ENCODE measurements at regions not wholly inside any gene's neighbourhood (a gene's known extent, or its start where the extent isn't known, plus 50 kb on each side); places are given as distances from the start of the nearest gene placed in this dataset.

DNA sequence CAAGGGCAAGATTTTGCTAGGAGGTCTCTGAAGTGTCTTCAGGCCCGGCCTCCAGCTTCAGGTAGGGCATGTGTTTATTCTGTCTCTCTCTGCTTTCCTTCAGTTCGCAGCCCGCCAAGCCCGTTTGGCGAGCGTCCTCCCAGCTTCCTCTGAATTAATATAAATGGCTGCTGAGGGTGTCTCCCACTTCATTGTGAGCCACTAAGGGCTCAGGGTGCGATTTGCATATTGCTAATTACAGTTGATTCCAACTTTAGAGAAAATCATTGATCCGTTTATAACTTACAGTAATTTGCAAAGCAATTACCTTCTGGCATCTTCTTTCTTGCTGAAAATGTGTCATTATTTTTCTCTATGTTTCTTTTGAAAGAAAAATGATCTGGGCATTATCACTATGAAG is 128.3 kb upstream of the SORCS3 start:
- Histone ChIP-seq H3K9ac (ENCODE audit: low read length) (no peak overlapping the region), H3K27ac (ENCODE audit: low read depth, low read length) (no peak overlapping the region), H3K4me2 (ENCODE audit: low read depth, low read length, poor library complexity, severe bottlenecking) (no peak overlapping the region), H3K9me2 (replicated peaks; ENCODE audit: insufficient read depth, low read length) (no peaks in the 10 kb centered on the region), H3K79me2 (ENCODE audit: insufficient read depth, low read length) (no peaks in the 10 kb centered on the region), H3K9me3 (ENCODE audit: insufficient read depth, low read length) (no peaks in the 10 kb centered on the region), H2AFZ (ENCODE audit: low read depth, low read length, severe bottlenecking) (no peak overlapping the region), H3K36me3 (ENCODE audit: low read length) (no peaks in the 10 kb centered on the region), H3F3A (ENCODE audit: insufficient read depth) (no peaks in the 10 kb centered on the region), H3K4me3 (ENCODE audit: insufficient read depth, low read length, poor library complexity, severe bottlenecking) (no peak overlapping the region), H4K20me1 (ENCODE audit: low read depth, low read length) (no peaks in the 10 kb centered on the region), H3K27me3 (ENCODE audit: low read length) (no peaks in the 10 kb centered on the region)
- TF ChIP-seq EZH2phosphoT487 (conservative IDR thresholded peaks at IDR 0.05; ENCODE audit: low read length) = no peak
- TF ChIP-seq, protein P1, sequence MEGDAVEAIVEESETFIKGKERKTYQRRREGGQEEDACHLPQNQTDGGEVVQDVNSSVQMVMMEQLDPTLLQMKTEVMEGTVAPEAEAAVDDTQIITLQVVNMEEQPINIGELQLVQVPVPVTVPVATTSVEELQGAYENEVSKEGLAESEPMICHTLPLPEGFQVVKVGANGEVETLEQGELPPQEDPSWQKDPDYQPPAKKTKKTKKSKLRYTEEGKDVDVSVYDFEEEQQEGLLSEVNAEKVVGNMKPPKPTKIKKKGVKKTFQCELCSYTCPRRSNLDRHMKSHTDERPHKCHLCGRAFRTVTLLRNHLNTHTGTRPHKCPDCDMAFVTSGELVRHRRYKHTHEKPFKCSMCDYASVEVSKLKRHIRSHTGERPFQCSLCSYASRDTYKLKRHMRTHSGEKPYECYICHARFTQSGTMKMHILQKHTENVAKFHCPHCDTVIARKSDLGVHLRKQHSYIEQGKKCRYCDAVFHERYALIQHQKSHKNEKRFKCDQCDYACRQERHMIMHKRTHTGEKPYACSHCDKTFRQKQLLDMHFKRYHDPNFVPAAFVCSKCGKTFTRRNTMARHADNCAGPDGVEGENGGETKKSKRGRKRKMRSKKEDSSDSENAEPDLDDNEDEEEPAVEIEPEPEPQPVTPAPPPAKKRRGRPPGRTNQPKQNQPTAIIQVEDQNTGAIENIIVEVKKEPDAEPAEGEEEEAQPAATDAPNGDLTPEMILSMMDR (IDR thresholded peaks at IDR 0.05; ENCODE audit: insufficient read depth, low read length, poor library complexity, severe bottlenecking) = no peak

- H3K27me3 ChIP-seq (ENCODE audit: low read length) = no peaks in the 10 kb centered on the region
- TF ChIP-seq EZH2phosphoT487 (conservative IDR thresholded peaks at IDR 0.05; ENCODE audit: low read length) = no peak
- TF ChIP-seq, protein P1 (IDR thresholded peaks at IDR 0.05; ENCODE audit: insufficient read depth, low read length, poor library complexity, severe bottlenecking) = no peak
- H3K9me2 ChIP-seq (replicated peaks; ENCODE audit: insufficient read depth, low read length) = no peaks in the 10 kb centered on the region
- no peak overlapping the region for H3K9ac ChIP-seq (ENCODE audit: low read length)
- no peaks in the 10 kb centered on the region for H3K9me3 ChIP-seq (ENCODE audit: insufficient read depth, low read length)
- no peaks in the 10 kb centered on the region for H3K79me2 ChIP-seq (ENCODE audit: insufficient read depth, low read length)
- H3K4me2 ChIP-seq (ENCODE audit: low read depth, low read length, poor library complexity, severe bottlenecking) = no peak overlapping the region
- H3K4me3 ChIP-seq (ENCODE audit: insufficient read depth, low read length, poor library complexity, severe bottlenecking) = no peak overlapping the region
- no peak overlapping the region for H2AFZ ChIP-seq (ENCODE audit: low read depth, low read length, severe bottlenecking)
- no peaks in the 10 kb centered on the region for H3F3A ChIP-seq (ENCODE audit: insufficient read depth)
- H3K36me3 ChIP-seq (ENCODE audit: low read length) = no peaks in the 10 kb centered on the region
- no peak overlapping the region for H3K27ac ChIP-seq (ENCODE audit: low read depth, low read length)
- H4K20me1 ChIP-seq (ENCODE audit: low read depth, low read length) = no peaks in the 10 kb centered on the region
Measured at GRCh38 chr10:104515678-104516199, 125.4 kb upstream of the SORCS3 start.

- TF ChIP-seq, protein P1 (IDR thresholded peaks at IDR 0.05; ENCODE audit: insufficient read depth, low read length, poor library complexity, severe bottlenecking) = no peak
- no peaks in the 10 kb centered on the region for H3K79me2 ChIP-seq (ENCODE audit: insufficient read depth, low read length)
- no peaks in the 10 kb centered on the region for H3K9me3 ChIP-seq (ENCODE audit: insufficient read depth, low read length)
- no peak overlapping the region for H2AFZ ChIP-seq (ENCODE audit: low read depth, low read length, severe bottlenecking)
- H3K27me3 ChIP-seq (ENCODE audit: low read length) = no peaks in the 10 kb centered on the region
- H3K27ac ChIP-seq (ENCODE audit: low read depth, low read length) = no peak overlapping the region
- no peak overlapping the region for H3K4me3 ChIP-seq (ENCODE audit: insufficient read depth, low read length, poor library complexity, severe bottlenecking)
- no peaks in the 10 kb centered on the region for H4K20me1 ChIP-seq (ENCODE audit: low read depth, low read length)
- H3K4me2 ChIP-seq (ENCODE audit: low read depth, low read length, poor library complexity, severe bottlenecking) = no peak overlapping the region
- no peak overlapping the region for H3K9ac ChIP-seq (ENCODE audit: low read length)
- no peaks in the 10 kb centered on the region for H3K9me2 ChIP-seq (replicated peaks; ENCODE audit: insufficient read depth, low read length)
- no peaks in the 10 kb centered on the region for H3K36me3 ChIP-seq (ENCODE audit: low read length)
- H3F3A ChIP-seq (ENCODE audit: insufficient read depth) = no peaks in the 10 kb centered on the region
Measured at GRCh38 chr10:104516986-104517385, 124.1 kb upstream of the SORCS3 start.
